CD14-positive monocyte (primary cell): ENCODE measurements at regions not wholly inside any gene's neighbourhood (a gene's known extent, or its start where the extent isn't known, plus 50 kb on each side); places are given as distances from the start of the nearest gene placed in this dataset.

Experiments
- DNase-seq, 3 donors: peaks; one replicate each; pipeline ENCODE4 v3.0.0-alpha.2; 2011 to 2022
- H2AFZ ChIP-seq: 2 replicates; pipeline ENCODE4 v1.6.0; 2012; ENCODE audit warnings: mild to moderate bottlenecking, low read depth, low read length, inconsistent platforms; ENCODE audit not compliant: insufficient read depth, poor library complexity, severe bottlenecking
- H3K27ac ChIP-seq, 2 donors: 1 replicate in 1 of 2; 2 replicates in 1 of 2; pipeline ENCODE4 v1.5.1; 2012 to 2013; ENCODE audit warnings: low read length in 2 of 2, control low read depth in 1 of 2, inconsistent platforms in 1 of 2, low read depth in 1 of 2, mild to moderate bottlenecking in 1 of 2
- H3K27me3 ChIP-seq, 2 donors: one replicate each; pipeline versions ENCODE4 v1.6.0 to v1.6.1; 2011 to 2013; ENCODE audit warnings: low read length in 2 of 2; ENCODE audit not compliant: control insufficient read depth in 2 of 2, insufficient read depth in 2 of 2
- H3K36me3 ChIP-seq, 2 donors: replicated peaks in 1 of 2; 1 replicate in 1 of 2; 2 replicates in 1 of 2; pipeline versions ENCODE4 v1.5.1 to v1.6.1; 2012 to 2013; ENCODE audit warnings: low read length in 2 of 2, control low read depth in 1 of 2, inconsistent platforms in 1 of 2, mild to moderate bottlenecking in 1 of 2; ENCODE audit not compliant: insufficient read depth in 2 of 2, control insufficient read depth in 1 of 2
- H3K4me1 ChIP-seq, 2 donors: 1 replicate in 1 of 2; 2 replicates in 1 of 2; pipeline versions ENCODE4 v1.5.1 to v1.6.1; 2012 to 2013; ENCODE audit warnings: low read length in 2 of 2, control low read depth in 1 of 2, inconsistent platforms in 1 of 2, mild to moderate bottlenecking in 1 of 2, moderate library complexity in 1 of 2; ENCODE audit not compliant: insufficient read depth in 2 of 2, control insufficient read depth in 1 of 2
- H3K4me2 ChIP-seq: replicated peaks from 2 replicates; pipeline ENCODE3; 2012; ENCODE audit warnings: low read length, moderate library complexity, mild to moderate bottlenecking; ENCODE audit not compliant: poor library complexity, severe bottlenecking; ENCODE audit errors: extremely low read depth
- H3K4me3 ChIP-seq, 3 experiments: fragments of 200-600 bp in 1 of 3; sonication (generic) in 1 of 3; replicated peaks in 1 of 3; 1 replicate in 2 of 3; 2 replicates in 1 of 3; pipeline ENCODE4 v1.5.1; 2011 to 2013; ENCODE audit warnings: low read length in 3 of 3, mild to moderate bottlenecking in 3 of 3, control low read depth in 2 of 3, low read depth in 2 of 3, inconsistent platforms in 1 of 3, moderate library complexity in 1 of 3
- H3K79me2 ChIP-seq: 2 replicates; pipeline ENCODE4 v1.6.0; 2012; ENCODE audit warnings: mild to moderate bottlenecking, control low read depth, inconsistent platforms, low read length, moderate library complexity; ENCODE audit not compliant: insufficient read depth
- H3K9ac ChIP-seq: 2 replicates; pipeline ENCODE4 v1.6.0; 2017; ENCODE audit warnings: low read length, mild to moderate bottlenecking; ENCODE audit not compliant: insufficient read depth, poor library complexity, severe bottlenecking
- H3K9me3 ChIP-seq, 2 donors: replicated peaks in 1 of 2; 1 replicate in 1 of 2; 2 replicates in 1 of 2; pipeline versions ENCODE4 v1.5.1 to v1.6.1; 2012 to 2013; ENCODE audit warnings: low read length in 2 of 2, control low read depth in 1 of 2; ENCODE audit not compliant: control insufficient read depth in 1 of 2, insufficient read depth in 1 of 2
- H4K20me1 ChIP-seq: 2 replicates; pipeline ENCODE4 v1.6.0; 2012; ENCODE audit warnings: mild to moderate bottlenecking, low read length, control low read depth, moderate library complexity; ENCODE audit not compliant: insufficient read depth
- H3K27ac Mint-ChIP-seq, 7 donors: one replicate each; pipeline ENCODE4 v1.8.0; 2020; ENCODE audit warnings: mild to moderate bottlenecking in 7 of 7, mixed read lengths in 7 of 7, moderate library complexity in 6 of 7, inconsistent platforms in 2 of 7
- H3K27me3 Mint-ChIP-seq, 3 donors: one replicate each; pipeline ENCODE4 v1.8.0; 2021 to 2022; ENCODE audit warnings: low read depth in 3 of 3, mild to moderate bottlenecking in 3 of 3, mixed read lengths in 3 of 3, moderate library complexity in 3 of 3, inconsistent platforms in 1 of 3
- H3K36me3 Mint-ChIP-seq, 2 donors: one replicate each; pipeline ENCODE4 v1.8.0; 2020; ENCODE audit warnings: mixed read lengths in 2 of 2, inconsistent platforms in 1 of 2, mild to moderate bottlenecking in 1 of 2
- H3K4me1 Mint-ChIP-seq: one replicate; pipeline ENCODE4 v1.8.0; 2020; ENCODE audit warnings: mild to moderate bottlenecking, mixed read lengths
- H3K4me3 Mint-ChIP-seq, 2 donors: one replicate each; pipeline ENCODE4 v1.8.0; 2020; ENCODE audit warnings: mild to moderate bottlenecking in 2 of 2, mixed read lengths in 2 of 2, moderate library complexity in 1 of 2
- H3K9me3 Mint-ChIP-seq, 7 donors: one replicate each; pipeline ENCODE4 v1.8.0; 2020 to 2022; ENCODE audit warnings: mixed read lengths in 7 of 7, mild to moderate bottlenecking in 6 of 7, moderate library complexity in 6 of 7, inconsistent platforms in 2 of 7
- WGBS: methylation state at CpG from one replicate; pipeline ENCODE4 v1.1.5; 2013; ENCODE audit warnings: missing lambda C conversion rate; ENCODE audit not compliant: insufficient coverage; 5-methylcytosine and 5-hydroxymethylcytosine counted together
- intact Hi-C, 2 donors: fragments of 100-400 bp; cut with micrococcal nuclease; formaldehyde crosslinking; loops; one replicate each; pipeline versions ENCODE4 v1.15.0 to v1.15.1; 2023
- TF ChIP-seq, protein P1 (sequence below): fragments of 200-600 bp; IDR thresholded peaks from one replicate; pipeline ENCODE4 v1.8.0; 2022; ENCODE audit warnings: antibody characterized with exemption, mild to moderate bottlenecking

DNA sequence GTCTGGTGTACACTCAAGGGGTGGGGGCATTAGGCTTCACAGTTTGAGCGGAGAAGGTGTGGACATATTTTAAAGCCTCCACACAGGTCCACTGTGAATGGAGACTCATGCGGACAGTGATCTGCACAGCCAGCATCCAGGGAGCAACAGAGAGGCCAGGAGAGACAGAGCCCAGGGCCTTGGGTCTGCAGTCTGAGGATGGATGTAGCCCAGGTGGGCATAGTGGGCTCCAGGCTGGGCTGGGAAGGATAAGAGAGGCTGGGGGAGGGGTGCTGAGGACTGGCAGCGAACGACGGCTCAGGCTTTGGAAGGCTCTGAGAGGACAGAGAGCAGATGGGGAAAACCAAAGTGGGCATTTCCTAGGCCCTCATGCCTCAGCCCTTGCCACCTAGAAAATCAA, 128.8 kb downstream of the PAPOLA start:
- Mint-ChIP-seq H3K4me1 (no peaks in the 10 kb centered on the region), H3K4me3 (no peak overlapping the region), H3K9me3 (peaks cover 0 to 2% (median 1%) of the 10 kb centered on the region in 7 donors), H3K27ac (no peak overlapping the region), H3K36me3 (no peaks in the 10 kb centered on the region), H3K27me3 (peaks cover 0 to 2% (median 1%) of the 10 kb centered on the region in 3 donors)
- intact Hi-C loops = no loop called here
- Histone ChIP-seq H3K27ac (no peak overlapping the region), H3K4me1 (no peaks in the 10 kb centered on the region), H3K36me3 (no peaks in the 10 kb centered on the region), H3K9me3 (no peaks in the 10 kb centered on the region), H2AFZ (no peak overlapping the region), H4K20me1 (no peaks in the 10 kb centered on the region), H3K79me2 (no peaks in the 10 kb centered on the region), H3K9ac (no peak overlapping the region), H3K4me2 (no peak overlapping the region), H3K27me3 (no peaks in the 10 kb centered on the region), H3K4me3 (no peak overlapping the region)
- no peak for DNase-seq
- TF ChIP-seq, protein P1, sequence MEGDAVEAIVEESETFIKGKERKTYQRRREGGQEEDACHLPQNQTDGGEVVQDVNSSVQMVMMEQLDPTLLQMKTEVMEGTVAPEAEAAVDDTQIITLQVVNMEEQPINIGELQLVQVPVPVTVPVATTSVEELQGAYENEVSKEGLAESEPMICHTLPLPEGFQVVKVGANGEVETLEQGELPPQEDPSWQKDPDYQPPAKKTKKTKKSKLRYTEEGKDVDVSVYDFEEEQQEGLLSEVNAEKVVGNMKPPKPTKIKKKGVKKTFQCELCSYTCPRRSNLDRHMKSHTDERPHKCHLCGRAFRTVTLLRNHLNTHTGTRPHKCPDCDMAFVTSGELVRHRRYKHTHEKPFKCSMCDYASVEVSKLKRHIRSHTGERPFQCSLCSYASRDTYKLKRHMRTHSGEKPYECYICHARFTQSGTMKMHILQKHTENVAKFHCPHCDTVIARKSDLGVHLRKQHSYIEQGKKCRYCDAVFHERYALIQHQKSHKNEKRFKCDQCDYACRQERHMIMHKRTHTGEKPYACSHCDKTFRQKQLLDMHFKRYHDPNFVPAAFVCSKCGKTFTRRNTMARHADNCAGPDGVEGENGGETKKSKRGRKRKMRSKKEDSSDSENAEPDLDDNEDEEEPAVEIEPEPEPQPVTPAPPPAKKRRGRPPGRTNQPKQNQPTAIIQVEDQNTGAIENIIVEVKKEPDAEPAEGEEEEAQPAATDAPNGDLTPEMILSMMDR = no peak
- 92% methylated on average over 5 of the region's 5 CpGs for WGBS

DNA sequence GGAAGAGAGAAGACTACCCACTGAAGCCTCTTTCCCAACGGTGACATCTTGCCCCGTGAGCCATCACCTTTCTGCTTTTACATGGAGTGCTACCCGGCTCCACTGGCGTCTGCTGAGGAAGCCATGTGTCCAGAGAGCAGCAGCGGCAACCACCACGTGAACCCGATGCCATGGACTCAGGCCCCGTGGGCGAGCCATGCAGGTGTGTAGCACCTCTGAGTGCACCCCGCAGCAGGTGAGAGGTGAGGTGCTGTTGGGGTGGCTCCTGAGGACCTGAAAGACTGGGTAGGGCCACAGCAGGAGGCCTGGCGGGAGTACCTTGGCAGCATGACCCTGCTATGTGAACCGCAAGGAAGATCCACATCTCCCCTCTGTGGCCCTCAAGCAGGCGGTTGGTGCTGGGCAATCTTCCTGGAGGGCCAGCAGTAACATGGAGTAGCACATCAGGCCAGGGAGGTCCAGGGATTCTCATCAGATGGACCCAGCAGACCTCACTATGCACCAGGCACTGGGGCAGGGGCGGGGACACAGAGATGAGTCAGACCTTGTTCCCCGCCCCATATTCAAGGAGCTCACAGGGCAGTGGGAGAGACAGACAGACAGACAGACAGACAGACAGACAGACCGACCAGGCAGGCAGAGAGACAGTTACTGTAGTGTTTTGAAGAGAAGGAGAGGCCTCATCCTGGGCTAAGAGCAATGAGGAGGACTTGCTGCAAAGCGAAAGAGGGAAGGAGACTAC, 129.6 kb downstream of the PAPOLA start:
- Histone ChIP-seq H3K79me2 (no peaks in the 10 kb centered on the region), H3K9ac (no peak overlapping the region), H2AFZ (no peak overlapping the region), H3K36me3 (no peaks in the 10 kb centered on the region), H3K27ac (no peak overlapping the region), H3K4me2 (no peak overlapping the region), H3K9me3 (no peaks in the 10 kb centered on the region), H3K27me3 (no peaks in the 10 kb centered on the region), H3K4me1 (no peaks in the 10 kb centered on the region), H3K4me3 (no peak overlapping the region), H4K20me1 (no peaks in the 10 kb centered on the region)
- H3K4me1 Mint-ChIP-seq = no peaks in the 10 kb centered on the region
- TF ChIP-seq, protein P1 = no peak
- peaks cover 0 to 2% (median 1%) of the 10 kb centered on the region in 7 donors for H3K9me3 Mint-ChIP-seq
- no peak for DNase-seq
- intact Hi-C loops = no loop called here
- WGBS = 95% methylated on average over 15 of the region's 17 CpGs
- H3K36me3 Mint-ChIP-seq = no peaks in the 10 kb centered on the region
- no peak overlapping the region for H3K4me3 Mint-ChIP-seq
- peaks cover 0 to 2% (median 1%) of the 10 kb centered on the region in 3 donors for H3K27me3 Mint-ChIP-seq
- peak overlapping the region in 1 of 7 donors; percentile 5 for H3K27ac Mint-ChIP-seq
